Heart left ventricle (tissue), 16 donors: ENCODE measurements at regions not wholly inside any gene's neighbourhood (a gene's known extent, or its start where the extent isn't known, plus 50 kb on each side); places are given as distances from the start of the nearest gene placed in this dataset.

ENCODE experiments used
- ATAC-seq, 4 donors: fragments of 200-7000 bp; cut with Tn5 transposase; one replicate each; pipeline ENCODE4 v1.9.1; 2020 to 2022; ENCODE audit warnings: moderate library complexity in 4 of 4, mild to moderate bottlenecking in 3 of 4, moderate number of reproducible peaks in 1 of 4
- DNase-seq, 5 donors: peaks; one replicate each; pipeline ENCODE4 v3.0.0-alpha.2; 2020
- H3K27ac ChIP-seq, 12 donors: fragments of 200-600 bp; sonication (generic) in 4 of 12; one replicate each; pipeline versions ENCODE4 v1.5.0 to v1.8.0; 2016 to 2022; ENCODE audit warnings: mild to moderate bottlenecking in 2 of 12
- H3K27me3 ChIP-seq, 9 donors: fragments of 200-600 bp; sonication (generic) in 2 of 9; one replicate each; pipeline versions ENCODE4 v1.5.1 to v1.8.0; 2016 to 2022; ENCODE audit warnings: mild to moderate bottlenecking in 3 of 9
- H3K36me3 ChIP-seq, 9 donors: fragments of 200-600 bp; sonication (generic) in 2 of 9; one replicate each; pipeline versions ENCODE4 v1.5.0 to v1.8.0; 2018 to 2022; ENCODE audit warnings: mild to moderate bottlenecking in 2 of 9
- H3K4me1 ChIP-seq, 12 donors: fragments of 200-600 bp; sonication (generic) in 4 of 12; one replicate each; pipeline versions ENCODE4 v1.5.0 to v1.8.0; 2016 to 2022; ENCODE audit warnings: mild to moderate bottlenecking in 3 of 12
- H3K4me3 ChIP-seq, 12 donors: fragments of 200-600 bp; sonication (generic) in 4 of 12; one replicate each; pipeline versions ENCODE4 v1.5.0 to v1.8.0; 2017 to 2022; ENCODE audit warnings: mild to moderate bottlenecking in 9 of 12, moderate library complexity in 4 of 12
- H3K9me3 ChIP-seq, 12 donors: fragments of 200-600 bp; sonication (generic) in 4 of 12; one replicate each; pipeline versions ENCODE4 v1.5.0 to v1.8.0; 2016 to 2022; ENCODE audit warnings: mild to moderate bottlenecking in 1 of 12
- POLR2A ChIP-seq, 2 donors: fragments of 450-650 bp; IDR thresholded peaks; one replicate each; pipeline ENCODE4 v1.6.1; 2017; ENCODE audit warnings: antibody characterized with exemption in 2 of 2, mild to moderate bottlenecking in 2 of 2, moderate library complexity in 2 of 2
- WGBS, 4 donors: extraction: QIAGEN DNeasy Blood & Tissue Kit in 2 of 4; methylation state at CpG; one replicate each; pipeline versions ENCODE4 v1.1.5 to v1.1.7; 2013 to 2018; 5-methylcytosine and 5-hydroxymethylcytosine counted together
- intact Hi-C, 10 donors: fragments of 100-400 bp; cut with DNase I; formaldehyde crosslinking; loops; one replicate each; pipeline versions ENCODE4 v1.11.1 to v1.14.2; 2022
- TF ChIP-seq, protein P1 (sequence below), 12 donors: fragments of 200-600 bp; sonication (generic) in 4 of 12; IDR thresholded peaks; one replicate each; pipeline versions ENCODE4 v1.5.0 to v1.8.0; 2018 to 2022; ENCODE audit warnings: antibody characterized with exemption in 12 of 12, mild to moderate bottlenecking in 5 of 12
- donor health status: ischemic (EF 13 %, LVEDD 7.1; RV severe dilation, severe dysfunction).
- donor health status: healthy with polysubstance abuse.
- donor health status: DM: no; HTN: yes; CAD: no.
- donor health status: DM: no; HTN: no; CAD: no.
- donor health status: ischemic (EF 25% LVEDD 6.9; RV normal size, moderate dysfunction).
- donor health status: ischemic (EF 25% LVEDD 5.7; RV mildly dilated, moderate dysfunction).
- donor health status: healthy.
- donor health status: DM: yes; HTN: yes; CAD: no.
- donor health status: ischemic (EF 35%, LVEDD 5.7; RV mildly dilated, moderate dysfunction).
- donor health status: nonischemic (EF 11% LVEDD 7.7; RV severe dilation, severe dysfunction).
- donor health status: DM: yes; HTN: yes; CAD: no.
- donor health status: PGD.
- donor health status: ischemic (EF 29% LVEDD 5.4; RV normal size, mild dysfunction).
- donor health status: nonischemic (EF 23%, LVEDD 6.1; RV moderate dilation, normal function).

DNA sequence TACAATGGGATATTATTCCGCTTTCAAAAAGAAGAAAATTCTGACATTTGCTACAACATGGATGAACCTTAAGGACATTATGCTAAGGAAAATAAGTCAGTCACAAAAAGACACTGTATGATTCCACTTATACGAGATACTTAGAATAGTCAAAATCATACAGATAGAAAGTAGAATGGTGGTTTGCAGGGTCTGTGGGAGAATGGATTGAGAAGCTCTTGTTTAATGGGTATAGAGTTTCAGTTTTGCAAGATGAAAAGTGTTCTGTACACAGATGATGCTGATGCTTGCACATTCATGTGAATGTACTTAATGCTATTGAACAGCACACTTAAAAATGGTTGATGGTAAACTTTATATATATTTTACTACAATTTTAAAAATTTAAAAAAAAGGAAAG is 2050.7 kb upstream of the WWC1 start:
- intact Hi-C loops: no loop called here
- Histone ChIP-seq H3K4me1 (no peaks in the 10 kb centered on the region), H3K27me3 (no peaks in the 10 kb centered on the region), H3K27ac (no peak overlapping the region), H3K36me3 (no peaks in the 10 kb centered on the region), H3K9me3 (peaks cover 0 to 10% (median 0%) of the 10 kb centered on the region in 12 donors), H3K4me3 (no peak overlapping the region)
- 91 to 95% (median 94%) methylated on average over 2 of the region's 2 CpGs for WGBS, 4 donors
- no peak for TF ChIP-seq POLR2A (IDR thresholded peaks at IDR 0.05)
- TF ChIP-seq, protein P1, sequence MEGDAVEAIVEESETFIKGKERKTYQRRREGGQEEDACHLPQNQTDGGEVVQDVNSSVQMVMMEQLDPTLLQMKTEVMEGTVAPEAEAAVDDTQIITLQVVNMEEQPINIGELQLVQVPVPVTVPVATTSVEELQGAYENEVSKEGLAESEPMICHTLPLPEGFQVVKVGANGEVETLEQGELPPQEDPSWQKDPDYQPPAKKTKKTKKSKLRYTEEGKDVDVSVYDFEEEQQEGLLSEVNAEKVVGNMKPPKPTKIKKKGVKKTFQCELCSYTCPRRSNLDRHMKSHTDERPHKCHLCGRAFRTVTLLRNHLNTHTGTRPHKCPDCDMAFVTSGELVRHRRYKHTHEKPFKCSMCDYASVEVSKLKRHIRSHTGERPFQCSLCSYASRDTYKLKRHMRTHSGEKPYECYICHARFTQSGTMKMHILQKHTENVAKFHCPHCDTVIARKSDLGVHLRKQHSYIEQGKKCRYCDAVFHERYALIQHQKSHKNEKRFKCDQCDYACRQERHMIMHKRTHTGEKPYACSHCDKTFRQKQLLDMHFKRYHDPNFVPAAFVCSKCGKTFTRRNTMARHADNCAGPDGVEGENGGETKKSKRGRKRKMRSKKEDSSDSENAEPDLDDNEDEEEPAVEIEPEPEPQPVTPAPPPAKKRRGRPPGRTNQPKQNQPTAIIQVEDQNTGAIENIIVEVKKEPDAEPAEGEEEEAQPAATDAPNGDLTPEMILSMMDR (IDR thresholded peaks at IDR 0.05): no peak
- ATAC-seq (no peak), DNase-seq (no peak)

DNA sequence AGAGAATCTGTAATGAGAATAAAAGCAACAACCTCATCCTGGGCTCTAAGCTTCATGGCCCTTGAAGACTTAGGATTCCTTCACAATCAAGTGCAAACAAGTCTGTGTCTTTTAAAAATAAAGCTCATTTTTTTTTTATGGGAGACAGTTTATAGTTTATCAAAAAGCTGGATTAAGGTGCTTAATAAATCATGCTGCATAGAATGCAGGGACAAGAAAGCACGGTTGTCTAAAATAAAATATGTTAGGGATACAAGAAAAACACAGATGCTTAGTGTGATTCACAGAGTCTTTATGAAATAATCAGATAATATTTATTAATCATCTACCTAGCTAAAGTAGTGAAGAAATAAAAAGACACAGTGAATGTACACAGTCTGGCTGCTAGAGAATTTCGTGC is 2045.9 kb upstream of the WWC1 start:
- H3K4me1 ChIP-seq: no peaks in the 10 kb centered on the region
- no peak overlapping the region for H3K4me3 ChIP-seq
- DNase-seq (no peak), ATAC-seq (no peak)
- no peak overlapping the region for H3K27ac ChIP-seq
- peaks cover 0 to 4% (median 0%) of the 10 kb centered on the region in 12 donors for H3K9me3 ChIP-seq
- TF ChIP-seq POLR2A (IDR thresholded peaks at IDR 0.05): no peak
- TF ChIP-seq, protein P1 (IDR thresholded peaks at IDR 0.05): no peak
- 77 to 82% (median 78%) methylated on average over 2 of the region's 2 CpGs for WGBS, 4 donors
- no peaks in the 10 kb centered on the region for H3K36me3 ChIP-seq
- intact Hi-C loops: no loop called here
- H3K27me3 ChIP-seq: no peaks in the 10 kb centered on the region

DNA sequence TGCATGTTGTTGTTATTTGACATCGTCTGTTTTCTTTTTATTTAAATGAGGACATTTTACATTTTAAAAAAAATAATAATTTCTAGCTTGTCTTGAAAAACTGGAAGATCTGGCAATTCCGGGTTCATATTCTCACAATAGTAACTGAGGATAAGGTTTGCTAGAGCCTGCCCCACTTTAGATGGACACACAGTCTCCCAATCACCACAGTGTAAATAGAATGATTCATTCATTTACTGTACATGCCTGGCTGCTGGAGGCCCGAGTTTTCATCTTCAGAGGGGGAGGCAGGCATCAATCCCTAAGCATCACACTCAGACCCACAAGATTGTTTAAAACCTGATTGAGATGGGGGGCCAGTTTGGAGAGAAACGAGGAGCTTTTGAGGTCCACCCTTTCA is 2039.7 kb upstream of the WWC1 start:
- DNase-seq: no peak
- H3K36me3 ChIP-seq: no peaks in the 10 kb centered on the region
- H3K27ac ChIP-seq: no peak overlapping the region
- H3K4me1 ChIP-seq: no peaks in the 10 kb centered on the region
- H3K27me3 ChIP-seq: no peaks in the 10 kb centered on the region
- TF ChIP-seq POLR2A (IDR thresholded peaks at IDR 0.05): no peak
- TF ChIP-seq, protein P1 (IDR thresholded peaks at IDR 0.05): no peak
- H3K4me3 ChIP-seq: no peak overlapping the region
- ATAC-seq: no peak
- peaks cover 0 to 11% (median 0%) of the 10 kb centered on the region in 12 donors for H3K9me3 ChIP-seq
- WGBS, 4 donors: 59 to 72% (median 67%) methylated on average over 4 of the region's 4 CpGs
- intact Hi-C loops: no loop called here

- intact Hi-C loops: no loop called here
- H3K36me3 ChIP-seq: no peaks in the 10 kb centered on the region
- no peak overlapping the region for H3K4me3 ChIP-seq
- TF ChIP-seq POLR2A (IDR thresholded peaks at IDR 0.05): no peak
- TF ChIP-seq, protein P1 (IDR thresholded peaks at IDR 0.05): no peak
- no peaks in the 10 kb centered on the region for H3K4me1 ChIP-seq
- DNase-seq (no peak), ATAC-seq (no peak)
- no peak overlapping the region for H3K27ac ChIP-seq
- H3K27me3 ChIP-seq: no peaks in the 10 kb centered on the region
- 72 to 83% (median 74%) methylated on average over 4 of the region's 4 CpGs for WGBS, 4 donors
- peaks cover 0 to 7% (median 0%) of the 10 kb centered on the region in 12 donors for H3K9me3 ChIP-seq
Observed at GRCh38 chr5:166257661-166258060, 2033.8 kb upstream of the WWC1 start.
